Glomerular endothelial cell (primary cell): ENCODE measurements at regions not wholly inside any gene's neighbourhood (a gene's known extent, or its start where the extent isn't known, plus 50 kb on each side); places are given as distances from the start of the nearest gene placed in this dataset.
"Not testable (repeated sequence)": the region's sequence is repeated elsewhere in the genome, so short reads cannot be mapped to it uniquely, and the experiment has no call there.

Experiments
- DNase-seq: peaks from one replicate; pipeline ENCODE4 v3.0.0-alpha.2; 2011; ENCODE audit warnings: low read depth, low spot score; ENCODE audit errors: extremely low read depth

GRCh38 chr9:102740578-102740977, 254.6 kb upstream of the CYLC2 start:
- DNase-seq: no peak

GRCh38 chr9:102728946-102729345, 266.2 kb upstream of the CYLC2 start:
- DNase-seq: no peak

- no peak for DNase-seq
Observed at GRCh38 chr9:102714184-102714583, 280.9 kb upstream of the CYLC2 start.

GRCh38 chr9:102712910-102713309, 282.2 kb upstream of the CYLC2 start:
- not testable (repeated sequence) for DNase-seq

- DNase-seq: no peak
Observed at GRCh38 chr9:102700936-102701335, 294.2 kb upstream of the CYLC2 start.

- no peak for DNase-seq
Observed at GRCh38 chr9:102669220-102669619, 325.9 kb upstream of the CYLC2 start.

- DNase-seq: no peak
Observed at GRCh38 chr9:102652471-102652870, 342.7 kb upstream of the CYLC2 start.

- no peak for DNase-seq
Observed at GRCh38 chr9:102650896-102651295, 344.2 kb upstream of the CYLC2 start.

- no peak for DNase-seq
Observed at GRCh38 chr9:102642651-102643050, 352.5 kb upstream of the CYLC2 start.

GRCh38 chr9:102631559-102631958, 363.6 kb upstream of the CYLC2 start:
- DNase-seq: no peak

GRCh38 chr9:102609461-102609860, 385.7 kb upstream of the CYLC2 start:
- DNase-seq: no peak

- not testable (repeated sequence) for DNase-seq
Observed at GRCh38 chr9:102603198-102604195, 391.6 kb upstream of the CYLC2 start.

GRCh38 chr9:102594241-102594640, 400.9 kb upstream of the CYLC2 start:
- DNase-seq: no peak

GRCh38 chr9:102587281-102587680, 407.9 kb upstream of the CYLC2 start:
- DNase-seq: no peak

- no peak for DNase-seq
Observed at GRCh38 chr9:102569436-102569835, 425.7 kb upstream of the CYLC2 start.

GRCh38 chr9:102551346-102551745, 443.8 kb upstream of the CYLC2 start:
- DNase-seq: no peak

GRCh38 chr9:102550886-102551285, 444.2 kb upstream of the CYLC2 start:
- no peak for DNase-seq

- no peak for DNase-seq
Observed at GRCh38 chr9:102550266-102550665, 444.9 kb upstream of the CYLC2 start.

GRCh38 chr9:102534031-102534430, 461.1 kb upstream of the CYLC2 start:
- DNase-seq: no peak

GRCh38 chr9:102521097-102521755, 473.9 kb upstream of the CYLC2 start:
- DNase-seq: no peak

- no peak for DNase-seq
Observed at GRCh38 chr9:102519423-102519822, 475.7 kb upstream of the CYLC2 start.

GRCh38 chr9:102518324-102518723, 476.8 kb upstream of the CYLC2 start:
- DNase-seq: no peak
